H9 (cell line): ENCODE measurements at regions not wholly inside any gene's neighbourhood (a gene's known extent, or its start where the extent isn't known, plus 50 kb on each side); places are given as distances from the start of the nearest gene placed in this dataset.

Experiments used
- DNase-seq: peaks from one replicate; pipeline ENCODE4 v3.0.0-alpha.2; 2017
- H2AFZ ChIP-seq: one replicate; pipeline ENCODE4 v1.6.1; 2013; ENCODE audit warnings: mild to moderate bottlenecking, low read length, control low read depth, moderate library complexity
- H2AK5ac ChIP-seq: 2 replicates; pipeline ENCODE4 v1.6.1; 2013; ENCODE audit warnings: low read length, control low read depth, mixed read lengths; ENCODE audit not compliant: insufficient read length
- H2BK120ac ChIP-seq: one replicate; pipeline ENCODE4 v1.6.1; 2013; ENCODE audit warnings: low read depth, mild to moderate bottlenecking, low read length, control low read depth, inconsistent platforms; ENCODE audit not compliant: poor library complexity, severe bottlenecking
- H2BK12ac ChIP-seq: 2 replicates; pipeline ENCODE4 v1.6.1; 2013; ENCODE audit warnings: low read length, control low read depth, mixed read lengths, low read depth; ENCODE audit not compliant: insufficient read length
- H2BK15ac ChIP-seq: 2 replicates; pipeline ENCODE4 v1.6.1; 2013; ENCODE audit warnings: low read depth, low read length, control low read depth
- H2BK20ac ChIP-seq: one replicate; pipeline ENCODE4 v1.6.1; 2013; ENCODE audit warnings: low read depth, mild to moderate bottlenecking, low read length, control low read depth, inconsistent platforms; ENCODE audit not compliant: poor library complexity, severe bottlenecking
- H2BK5ac ChIP-seq: 2 replicates; pipeline ENCODE4 v1.6.1; 2013; ENCODE audit warnings: low read length, control low read depth, mixed read lengths; ENCODE audit not compliant: insufficient read length
- H3K14ac ChIP-seq: 2 replicates; pipeline ENCODE4 v1.6.1; 2013; ENCODE audit warnings: low read length, control low read depth; ENCODE audit not compliant: insufficient read depth
- H3K18ac ChIP-seq: 2 replicates; pipeline ENCODE4 v1.6.1; 2013; ENCODE audit warnings: low read depth, mild to moderate bottlenecking, mixed read lengths, low read length, control low read depth; ENCODE audit not compliant: insufficient read length
- H3K23ac ChIP-seq: 2 replicates; pipeline ENCODE4 v1.6.1; 2013; ENCODE audit warnings: low read length, control low read depth, mixed read lengths, low read depth; ENCODE audit not compliant: insufficient read length
- H3K23me2 ChIP-seq: 2 replicates; pipeline ENCODE4 v1.6.1; 2013; ENCODE audit warnings: low read depth, mild to moderate bottlenecking, mixed read lengths, low read length, control low read depth; ENCODE audit not compliant: insufficient read length, poor library complexity, severe bottlenecking
- H3K27ac ChIP-seq: 2 replicates; pipeline ENCODE4 v1.5.1; 2013; ENCODE audit warnings: low read length, control low read depth, mixed read lengths, low read depth; ENCODE audit not compliant: insufficient read length
- H3K27me3 ChIP-seq: 2 replicates; pipeline ENCODE4 v1.6.1; 2013; ENCODE audit warnings: low read length, control low read depth, inconsistent platforms; ENCODE audit not compliant: insufficient read depth
- H3K4ac ChIP-seq: 2 replicates; pipeline ENCODE4 v1.6.1; 2013; ENCODE audit warnings: low read depth, mild to moderate bottlenecking, control low read depth, inconsistent platforms, low read length, moderate library complexity
- H3K4me1 ChIP-seq: 2 replicates; pipeline ENCODE4 v1.6.1; 2013; ENCODE audit warnings: low read length, control low read depth, inconsistent platforms; ENCODE audit not compliant: insufficient read depth
- H3K4me2 ChIP-seq: 2 replicates; pipeline ENCODE4 v1.6.1; 2013; ENCODE audit warnings: low read length, control low read depth, mixed read lengths; ENCODE audit not compliant: insufficient read length, insufficient read depth
- H3K56ac ChIP-seq: 2 replicates; pipeline ENCODE4 v1.6.1; 2013; ENCODE audit warnings: low read depth, mild to moderate bottlenecking, mixed read lengths, low read length, control low read depth; ENCODE audit not compliant: insufficient read length
- H3K79me1 ChIP-seq: 2 replicates; pipeline ENCODE4 v1.6.1; 2013; ENCODE audit warnings: low read depth, mild to moderate bottlenecking, moderate library complexity, low read length, control low read depth, inconsistent platforms; ENCODE audit not compliant: insufficient read depth, poor library complexity, severe bottlenecking
- H3K79me2 ChIP-seq: 2 replicates; pipeline ENCODE4 v1.6.1; 2013; ENCODE audit warnings: low read length, control low read depth, inconsistent platforms; ENCODE audit not compliant: insufficient read depth
- H3K9ac ChIP-seq: 2 replicates; pipeline ENCODE4 v1.6.1; 2013; ENCODE audit warnings: low read length, control low read depth, mixed read lengths; ENCODE audit not compliant: insufficient read length; ENCODE audit errors: extremely low read depth
- H3K9me3 ChIP-seq: one replicate; pipeline ENCODE4 v1.6.1; 2013; ENCODE audit warnings: low read depth, low read length, inconsistent platforms; ENCODE audit not compliant: control insufficient read depth
- H3T11ph ChIP-seq: one replicate; pipeline ENCODE4 v1.6.1; 2013; ENCODE audit warnings: mild to moderate bottlenecking, low read length, control low read depth, inconsistent platforms
- H4K20me1 ChIP-seq: one replicate; pipeline ENCODE4 v1.6.1; 2013; ENCODE audit not compliant: control insufficient read depth, insufficient read length, insufficient read depth
- H4K5ac ChIP-seq: 2 replicates; pipeline ENCODE4 v1.6.1; 2013; ENCODE audit warnings: low read depth, mild to moderate bottlenecking, mixed read lengths, low read length, control low read depth; ENCODE audit not compliant: insufficient read length
- H4K8ac ChIP-seq: replicated peaks from 2 replicates; pipeline ENCODE4 v1.6.1; 2013; ENCODE audit warnings: low read length, control low read depth, mixed read lengths, low read depth; ENCODE audit not compliant: insufficient read length
- H4K91ac ChIP-seq: 2 replicates; pipeline ENCODE4 v1.6.1; 2013; ENCODE audit warnings: low read depth, mild to moderate bottlenecking, moderate library complexity, mixed read lengths, low read length, control low read depth; ENCODE audit not compliant: insufficient read length
- H3K27ac Mint-ChIP-seq, 3 experiments: 2 replicates in 2 of 3; 3 replicates in 1 of 3; pipeline ENCODE4 v1.8.0; 2020 to 2021; ENCODE audit warnings: mixed read lengths in 3 of 3, mild to moderate bottlenecking in 1 of 3, moderate library complexity in 1 of 3
- H3K27me3 Mint-ChIP-seq: 2 replicates; pipeline ENCODE4 v1.8.0; 2021; ENCODE audit warnings: low read depth, mild to moderate bottlenecking, moderate library complexity, mixed read lengths
- H3K36me3 Mint-ChIP-seq, 3 experiments: 2 replicates in 2 of 3; 3 replicates in 1 of 3; pipeline ENCODE4 v1.8.0; 2020 to 2021; ENCODE audit warnings: low read depth in 3 of 3, mixed read lengths in 3 of 3; ENCODE audit not compliant: insufficient read depth in 1 of 3
- H3K4me1 Mint-ChIP-seq, 2 experiments: 2 replicates each; pipeline ENCODE4 v1.8.0; 2020; ENCODE audit warnings: mixed read lengths in 2 of 2
- H3K4me3 Mint-ChIP-seq, 2 experiments: 2 replicates in 1 of 2; 3 replicates in 1 of 2; pipeline ENCODE4 v1.8.0; 2020 to 2021; ENCODE audit warnings: mild to moderate bottlenecking in 2 of 2, mixed read lengths in 2 of 2, moderate library complexity in 1 of 2
- H3K9me3 Mint-ChIP-seq, 2 experiments: 2 replicates in 1 of 2; 3 replicates in 1 of 2; pipeline ENCODE4 v1.8.0; 2020; ENCODE audit warnings: mild to moderate bottlenecking in 2 of 2, mixed read lengths in 2 of 2, moderate library complexity in 1 of 2
- WGBS: extraction: QIAGEN DNeasy Blood & Tissue Kit; methylation state at CpG from one replicate; pipeline ENCODE4 v1.1.7; 2013; ENCODE audit warnings: missing lambda C conversion rate, low lambda C conversion rate, mixed read lengths; ENCODE audit not compliant: insufficient read length; ENCODE audit errors: extremely low coverage; 5-methylcytosine and 5-hydroxymethylcytosine counted together
- TF ChIP-seq, protein P1 (sequence below): fragments of 200-600 bp; sonication (generic); conservative IDR thresholded peaks from 3 replicates; pipeline ENCODE4 v1.8.0; 2021; ENCODE audit warnings: antibody characterized with exemption, mild to moderate bottlenecking

DNA sequence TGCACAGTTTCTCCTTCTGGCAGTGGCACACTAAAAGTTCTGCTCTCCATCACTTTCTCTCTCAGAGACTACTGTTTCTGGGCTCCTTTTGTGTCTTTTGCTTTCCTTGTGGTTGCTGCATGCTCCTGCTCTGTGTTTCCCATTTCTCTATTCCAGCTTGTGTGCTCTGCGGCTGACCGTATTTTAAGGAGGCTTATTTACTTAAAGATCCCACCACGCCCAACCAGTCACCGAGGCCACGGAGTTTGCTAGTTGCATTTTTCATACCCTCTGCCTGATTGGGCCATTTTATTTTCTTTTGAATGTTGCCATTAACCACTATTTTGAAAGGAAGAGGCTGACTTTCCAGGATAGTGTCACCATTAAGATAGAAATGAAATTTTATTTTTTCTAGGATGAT, 626.4 kb upstream of the MMS22L start:
- H3K27ac ChIP-seq, result no peak overlapping the region
- H4K91ac ChIP-seq, result no peak overlapping the region
- no peak overlapping the region for H3K18ac ChIP-seq
- Mint-ChIP-seq H3K4me1 (peaks cover 0 to 10% of the 10 kb centered on the region in 2 experiments; a peak in 2 of 4 replicates), H3K9me3 (peaks cover 4 to 11% of the 10 kb centered on the region in 2 experiments; a peak in 3 of 5 replicates), H3K27ac (no peak overlapping the region; a peak in 2 of 7 replicates), H3K4me3 (no peak overlapping the region), H3K36me3 (peaks cover 0 to 17% (median 14%) of the 10 kb centered on the region in 3 experiments; a peak in 4 of 7 replicates), H3K27me3 (no peaks in the 10 kb centered on the region)
- TF ChIP-seq, protein P1, sequence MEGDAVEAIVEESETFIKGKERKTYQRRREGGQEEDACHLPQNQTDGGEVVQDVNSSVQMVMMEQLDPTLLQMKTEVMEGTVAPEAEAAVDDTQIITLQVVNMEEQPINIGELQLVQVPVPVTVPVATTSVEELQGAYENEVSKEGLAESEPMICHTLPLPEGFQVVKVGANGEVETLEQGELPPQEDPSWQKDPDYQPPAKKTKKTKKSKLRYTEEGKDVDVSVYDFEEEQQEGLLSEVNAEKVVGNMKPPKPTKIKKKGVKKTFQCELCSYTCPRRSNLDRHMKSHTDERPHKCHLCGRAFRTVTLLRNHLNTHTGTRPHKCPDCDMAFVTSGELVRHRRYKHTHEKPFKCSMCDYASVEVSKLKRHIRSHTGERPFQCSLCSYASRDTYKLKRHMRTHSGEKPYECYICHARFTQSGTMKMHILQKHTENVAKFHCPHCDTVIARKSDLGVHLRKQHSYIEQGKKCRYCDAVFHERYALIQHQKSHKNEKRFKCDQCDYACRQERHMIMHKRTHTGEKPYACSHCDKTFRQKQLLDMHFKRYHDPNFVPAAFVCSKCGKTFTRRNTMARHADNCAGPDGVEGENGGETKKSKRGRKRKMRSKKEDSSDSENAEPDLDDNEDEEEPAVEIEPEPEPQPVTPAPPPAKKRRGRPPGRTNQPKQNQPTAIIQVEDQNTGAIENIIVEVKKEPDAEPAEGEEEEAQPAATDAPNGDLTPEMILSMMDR, result no peak
- H2BK20ac ChIP-seq, result no peak overlapping the region
- H3T11ph ChIP-seq, result no peak overlapping the region
- H3K27me3 ChIP-seq, result no peaks in the 10 kb centered on the region
- no peaks in the 10 kb centered on the region for H3K79me1 ChIP-seq
- no peaks in the 10 kb centered on the region for H3K4me1 ChIP-seq
- no peak overlapping the region for H2AFZ ChIP-seq
- no peak overlapping the region for H2BK5ac ChIP-seq
- H2BK120ac ChIP-seq, result no peak overlapping the region
- no peaks in the 10 kb centered on the region for H3K9me3 ChIP-seq
- no peak overlapping the region for H2AK5ac ChIP-seq
- H3K14ac ChIP-seq, result no peak overlapping the region
- H3K56ac ChIP-seq, result no peak overlapping the region
- no peak overlapping the region for H4K8ac ChIP-seq
- no peak overlapping the region for H2BK15ac ChIP-seq
- no peak overlapping the region for H2BK12ac ChIP-seq
- no CpG with 5 or more reads among the region's 5 CpGs for WGBS
- no peak overlapping the region for H3K4ac ChIP-seq
- no peaks in the 10 kb centered on the region for H3K79me2 ChIP-seq
- no peaks in the 10 kb centered on the region for H3K23me2 ChIP-seq
- no peaks in the 10 kb centered on the region for H4K20me1 ChIP-seq
- no peak overlapping the region for H3K4me2 ChIP-seq
- DNase-seq, result no peak
- no peak overlapping the region for H3K9ac ChIP-seq
- H4K5ac ChIP-seq, result no peak overlapping the region
- H3K23ac ChIP-seq, result no peak overlapping the region
